ENCODE measurements at regions not wholly inside any gene's neighbourhood (a gene's known extent, or its start where the extent isn't known, plus 50 kb on each side); places are given as distances from the start of the nearest gene placed in this dataset.

DNA sequence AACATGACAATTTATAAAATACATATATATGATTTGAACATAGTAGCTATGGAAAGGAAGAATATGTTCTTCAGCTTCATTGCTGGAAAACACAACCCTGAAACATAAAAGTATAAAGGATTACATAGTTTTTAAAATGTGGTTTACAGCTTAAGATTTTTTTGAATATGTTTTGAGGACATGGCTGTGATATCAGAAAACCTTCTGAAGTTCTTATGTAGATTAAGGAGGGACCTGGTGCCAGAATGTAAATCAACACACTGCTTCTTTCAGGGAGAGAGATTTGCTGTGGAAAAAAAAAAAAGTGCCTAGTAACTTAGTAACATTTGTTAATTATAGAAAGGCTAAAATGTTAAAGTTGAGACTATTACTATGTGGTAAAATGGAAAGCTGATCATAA, 1261.8 kb downstream of the ADGRL3 start:
- Histone ChIP-seq H3K4me3 (no peak overlapping the region), H3K4me1 (no peaks in the 10 kb centered on the region), H3K27me3 (replicated peaks in 1 of 7) (no peaks in the 10 kb centered on the region), H3K27ac (no peak overlapping the region), H3K36me3 (no peaks in the 10 kb centered on the region), H3K9me3 (peaks cover 0 to 11% (median 2%) of the 10 kb centered on the region in 8 donors)
- no peak for DNase-seq
- TF ChIP-seq, protein P1, sequence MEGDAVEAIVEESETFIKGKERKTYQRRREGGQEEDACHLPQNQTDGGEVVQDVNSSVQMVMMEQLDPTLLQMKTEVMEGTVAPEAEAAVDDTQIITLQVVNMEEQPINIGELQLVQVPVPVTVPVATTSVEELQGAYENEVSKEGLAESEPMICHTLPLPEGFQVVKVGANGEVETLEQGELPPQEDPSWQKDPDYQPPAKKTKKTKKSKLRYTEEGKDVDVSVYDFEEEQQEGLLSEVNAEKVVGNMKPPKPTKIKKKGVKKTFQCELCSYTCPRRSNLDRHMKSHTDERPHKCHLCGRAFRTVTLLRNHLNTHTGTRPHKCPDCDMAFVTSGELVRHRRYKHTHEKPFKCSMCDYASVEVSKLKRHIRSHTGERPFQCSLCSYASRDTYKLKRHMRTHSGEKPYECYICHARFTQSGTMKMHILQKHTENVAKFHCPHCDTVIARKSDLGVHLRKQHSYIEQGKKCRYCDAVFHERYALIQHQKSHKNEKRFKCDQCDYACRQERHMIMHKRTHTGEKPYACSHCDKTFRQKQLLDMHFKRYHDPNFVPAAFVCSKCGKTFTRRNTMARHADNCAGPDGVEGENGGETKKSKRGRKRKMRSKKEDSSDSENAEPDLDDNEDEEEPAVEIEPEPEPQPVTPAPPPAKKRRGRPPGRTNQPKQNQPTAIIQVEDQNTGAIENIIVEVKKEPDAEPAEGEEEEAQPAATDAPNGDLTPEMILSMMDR (IDR thresholded peaks at IDR 0.05 in 8 of 11, conservative IDR thresholded peaks at IDR 0.05 in 3 of 11) = no peak
- TF ChIP-seq POLR2A (IDR thresholded peaks at IDR 0.05) (no peak), POLR2AphosphoS5 (IDR thresholded peaks at IDR 0.05) (no peak)
- intact Hi-C loops (cut with DNase I; ENCODE audit: low total_unique reads) = no loop called here

- no peak overlapping the region for H3K4me3 ChIP-seq
- intact Hi-C loops (cut with DNase I; ENCODE audit: low total_unique reads) = no loop called here
- WGBS, 5 donors = 71 to 81% (median 78%) methylated on average over 3 of the region's 3 CpGs
- DNase-seq = no peak
- no peak overlapping the region for H3K27ac ChIP-seq
- TF ChIP-seq, protein P1 (IDR thresholded peaks at IDR 0.05 in 8 of 11, conservative IDR thresholded peaks at IDR 0.05 in 3 of 11) = no peak
- TF ChIP-seq POLR2A (IDR thresholded peaks at IDR 0.05) = no peak
- TF ChIP-seq POLR2AphosphoS5 (IDR thresholded peaks at IDR 0.05) = no peak
- H3K36me3 ChIP-seq = no peaks in the 10 kb centered on the region
- no peaks in the 10 kb centered on the region for H3K27me3 ChIP-seq (replicated peaks in 1 of 7)
- H3K9me3 ChIP-seq = peaks cover 0 to 5% (median 0%) of the 10 kb centered on the region in 8 donors
- H3K4me1 ChIP-seq = no peaks in the 10 kb centered on the region
These were observed 1260.2 kb downstream of the ADGRL3 start for GRCh38 chr4:62460329-62460728.

DNA sequence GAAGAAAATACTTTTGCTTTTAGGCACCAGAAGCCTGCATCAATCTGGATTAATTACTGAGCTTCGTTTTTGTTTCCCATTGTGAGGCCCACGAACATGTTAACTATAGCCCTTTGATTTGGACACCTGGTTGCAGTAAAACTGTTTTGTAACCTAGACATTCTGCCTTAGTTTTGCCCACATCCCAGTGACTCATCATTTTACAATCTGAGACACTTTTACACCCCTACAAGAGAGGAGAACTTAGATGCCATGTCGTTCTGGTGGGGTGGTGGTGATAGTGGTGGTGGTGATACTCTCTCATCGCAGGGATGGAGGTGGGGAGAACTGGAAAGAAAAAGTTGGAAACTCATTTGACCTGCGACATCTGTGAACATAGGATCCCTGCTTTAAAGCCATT, 1257.2 kb downstream of the ADGRL3 start:
- Histone ChIP-seq H3K4me1 (no peaks in the 10 kb centered on the region), H3K4me3 (no peak overlapping the region), H3K36me3 (no peaks in the 10 kb centered on the region), H3K9me3 (peaks cover 0 to 11% (median 0%) of the 10 kb centered on the region in 8 donors), H3K27ac (no peak overlapping the region), H3K27me3 (replicated peaks in 1 of 7) (no peaks in the 10 kb centered on the region)
- 64 to 75% (median 70%) methylated on average over 5 of the region's 5 CpGs for WGBS, 5 donors
- intact Hi-C loops (cut with DNase I; ENCODE audit: low total_unique reads) = no loop called here
- TF ChIP-seq POLR2AphosphoS5 (IDR thresholded peaks at IDR 0.05) (no peak), POLR2A (IDR thresholded peaks at IDR 0.05) (no peak)
- TF ChIP-seq, protein P1 (IDR thresholded peaks at IDR 0.05 in 8 of 11, conservative IDR thresholded peaks at IDR 0.05 in 3 of 11) = no peak
- DNase-seq = no peak

DNA sequence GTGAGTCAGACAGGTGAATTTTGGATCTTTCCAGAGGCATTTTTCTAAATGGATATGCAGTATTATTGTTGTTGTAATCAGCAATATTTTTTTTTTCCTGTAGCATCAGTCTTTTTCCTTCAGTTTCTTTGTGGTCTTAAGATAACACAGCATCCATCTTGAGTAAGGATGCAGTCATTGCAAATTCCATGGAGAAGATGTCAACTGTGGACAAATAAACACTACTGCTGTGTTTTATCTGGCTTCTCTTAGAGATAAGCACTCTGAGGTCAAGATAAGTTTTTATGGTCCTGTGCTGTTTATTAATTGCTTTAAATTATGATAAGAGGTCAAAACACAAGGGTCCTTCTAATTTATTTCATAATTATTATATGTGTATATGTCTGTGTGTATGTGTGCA, 1255.7 kb downstream of the ADGRL3 start:
- DNase-seq = no peak
- Histone ChIP-seq H3K4me1 (no peaks in the 10 kb centered on the region), H3K9me3 (peaks cover 0 to 11% (median 0%) of the 10 kb centered on the region in 8 donors), H3K27ac (no peak overlapping the region), H3K4me3 (no peak overlapping the region), H3K36me3 (no peaks in the 10 kb centered on the region), H3K27me3 (replicated peaks in 1 of 7) (no peaks in the 10 kb centered on the region)
- TF ChIP-seq POLR2AphosphoS5 (IDR thresholded peaks at IDR 0.05) (no peak), POLR2A (IDR thresholded peaks at IDR 0.05) (no peak)
- TF ChIP-seq, protein P1 (IDR thresholded peaks at IDR 0.05 in 8 of 11, conservative IDR thresholded peaks at IDR 0.05 in 3 of 11) = no peak
- intact Hi-C loops (cut with DNase I; ENCODE audit: low total_unique reads) = no loop called here
